ENCODE measurements at regions not wholly inside any gene's neighbourhood (a gene's known extent, or its start where the extent isn't known, plus 50 kb on each side); places are given as distances from the start of the nearest gene placed in this dataset.

DNA sequence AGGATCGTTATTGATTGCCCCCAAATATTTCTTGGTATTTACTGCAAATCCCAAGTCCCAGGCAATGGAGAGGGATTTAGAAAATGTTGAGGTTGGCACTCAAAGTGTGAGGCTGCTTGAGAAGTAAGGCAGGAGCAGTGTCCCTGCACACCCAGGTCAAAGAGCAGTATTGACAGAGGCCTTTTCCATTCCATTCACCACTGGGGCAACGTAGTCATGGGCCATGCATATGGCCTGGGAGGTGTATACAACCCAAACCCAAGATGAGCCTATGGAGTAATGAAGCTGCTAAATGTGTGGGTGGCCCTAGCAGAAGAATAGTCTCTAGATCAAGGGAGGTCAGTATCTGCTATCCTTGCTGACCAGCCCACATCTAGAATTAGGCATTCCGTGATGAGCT lies 245.6 kb downstream of the FOXD2 start:
- TF ChIP-seq GATA3 (IDR thresholded peaks at IDR 0.05; ENCODE audit: low read depth, low read length) (no peak), GATA2 (IDR thresholded peaks at IDR 0.05; ENCODE audit: low read depth, low read length) (no peak)

Data from SH-SY5Y (cell line).